ENCODE measurements at regions not wholly inside any gene's neighbourhood (a gene's known extent, or its start where the extent isn't known, plus 50 kb on each side); places are given as distances from the start of the nearest gene placed in this dataset.

DNA sequence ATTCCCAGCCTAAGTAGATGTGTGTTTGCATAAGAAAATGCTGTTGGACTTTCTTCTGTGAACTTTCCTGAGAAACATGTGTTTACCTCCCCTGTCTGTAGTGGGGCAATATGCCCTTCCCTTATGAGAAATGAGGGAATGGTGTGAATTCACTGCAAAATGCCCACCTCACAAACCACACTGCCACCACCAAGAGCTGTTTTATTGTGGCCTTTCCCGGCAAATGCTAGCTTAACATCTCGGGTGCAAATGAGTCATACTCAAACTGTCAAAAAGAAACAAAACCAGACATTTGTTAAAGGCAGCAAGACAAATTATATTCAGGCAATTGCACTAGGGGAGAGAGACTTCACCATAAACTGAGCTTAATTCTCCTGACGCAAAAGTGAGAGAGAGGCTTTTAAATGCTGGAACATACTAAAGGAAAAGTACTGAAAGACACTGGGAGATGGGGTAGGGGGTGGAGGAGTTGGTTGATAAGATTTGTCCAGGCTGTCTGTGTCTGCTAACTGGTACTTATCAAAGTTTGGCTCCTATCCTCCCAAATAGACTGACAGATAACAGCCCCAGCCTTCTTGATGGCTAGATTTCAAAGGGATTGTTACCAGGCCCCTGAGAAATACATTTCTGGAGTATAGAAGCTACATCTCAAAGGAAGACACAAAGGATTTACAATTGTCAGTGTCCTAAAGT, 70.9 kb upstream of the OR5AK2 start:
- TF ChIP-seq EZH2 (IDR thresholded peaks at IDR 0.05) (no peak), SIN3A (IDR thresholded peaks at IDR 0.05; ENCODE audit: low read depth) (no peak), JUND (IDR thresholded peaks at IDR 0.05) (no peak), CBX3 (IDR thresholded peaks at IDR 0.05; ENCODE audit: low read depth) (no peak), SRF (IDR thresholded peaks at IDR 0.05; ENCODE audit: low read depth) (no peak), TCF7L2 (IDR thresholded peaks at IDR 0.05; ENCODE audit: borderline replicate concordance, extremely low read depth, insufficient read depth, insufficient read length) (no peak), SP1 (IDR thresholded peaks at IDR 0.05; ENCODE audit: low read depth) (no peak), POLR2A (IDR thresholded peaks at IDR 0.05; ENCODE audit: borderline replicate concordance, extremely low read depth, insufficient read depth, insufficient read length) (no peak)
- TF ChIP-seq, protein P1, sequence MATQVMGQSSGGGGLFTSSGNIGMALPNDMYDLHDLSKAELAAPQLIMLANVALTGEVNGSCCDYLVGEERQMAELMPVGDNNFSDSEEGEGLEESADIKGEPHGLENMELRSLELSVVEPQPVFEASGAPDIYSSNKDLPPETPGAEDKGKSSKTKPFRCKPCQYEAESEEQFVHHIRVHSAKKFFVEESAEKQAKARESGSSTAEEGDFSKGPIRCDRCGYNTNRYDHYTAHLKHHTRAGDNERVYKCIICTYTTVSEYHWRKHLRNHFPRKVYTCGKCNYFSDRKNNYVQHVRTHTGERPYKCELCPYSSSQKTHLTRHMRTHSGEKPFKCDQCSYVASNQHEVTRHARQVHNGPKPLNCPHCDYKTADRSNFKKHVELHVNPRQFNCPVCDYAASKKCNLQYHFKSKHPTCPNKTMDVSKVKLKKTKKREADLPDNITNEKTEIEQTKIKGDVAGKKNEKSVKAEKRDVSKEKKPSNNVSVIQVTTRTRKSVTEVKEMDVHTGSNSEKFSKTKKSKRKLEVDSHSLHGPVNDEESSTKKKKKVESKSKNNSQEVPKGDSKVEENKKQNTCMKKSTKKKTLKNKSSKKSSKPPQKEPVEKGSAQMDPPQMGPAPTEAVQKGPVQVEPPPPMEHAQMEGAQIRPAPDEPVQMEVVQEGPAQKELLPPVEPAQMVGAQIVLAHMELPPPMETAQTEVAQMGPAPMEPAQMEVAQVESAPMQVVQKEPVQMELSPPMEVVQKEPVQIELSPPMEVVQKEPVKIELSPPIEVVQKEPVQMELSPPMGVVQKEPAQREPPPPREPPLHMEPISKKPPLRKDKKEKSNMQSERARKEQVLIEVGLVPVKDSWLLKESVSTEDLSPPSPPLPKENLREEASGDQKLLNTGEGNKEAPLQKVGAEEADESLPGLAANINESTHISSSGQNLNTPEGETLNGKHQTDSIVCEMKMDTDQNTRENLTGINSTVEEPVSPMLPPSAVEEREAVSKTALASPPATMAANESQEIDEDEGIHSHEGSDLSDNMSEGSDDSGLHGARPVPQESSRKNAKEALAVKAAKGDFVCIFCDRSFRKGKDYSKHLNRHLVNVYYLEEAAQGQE (IDR thresholded peaks at IDR 0.05; ENCODE audit: low read depth): no peak
- TF ChIP-seq, protein P2, sequence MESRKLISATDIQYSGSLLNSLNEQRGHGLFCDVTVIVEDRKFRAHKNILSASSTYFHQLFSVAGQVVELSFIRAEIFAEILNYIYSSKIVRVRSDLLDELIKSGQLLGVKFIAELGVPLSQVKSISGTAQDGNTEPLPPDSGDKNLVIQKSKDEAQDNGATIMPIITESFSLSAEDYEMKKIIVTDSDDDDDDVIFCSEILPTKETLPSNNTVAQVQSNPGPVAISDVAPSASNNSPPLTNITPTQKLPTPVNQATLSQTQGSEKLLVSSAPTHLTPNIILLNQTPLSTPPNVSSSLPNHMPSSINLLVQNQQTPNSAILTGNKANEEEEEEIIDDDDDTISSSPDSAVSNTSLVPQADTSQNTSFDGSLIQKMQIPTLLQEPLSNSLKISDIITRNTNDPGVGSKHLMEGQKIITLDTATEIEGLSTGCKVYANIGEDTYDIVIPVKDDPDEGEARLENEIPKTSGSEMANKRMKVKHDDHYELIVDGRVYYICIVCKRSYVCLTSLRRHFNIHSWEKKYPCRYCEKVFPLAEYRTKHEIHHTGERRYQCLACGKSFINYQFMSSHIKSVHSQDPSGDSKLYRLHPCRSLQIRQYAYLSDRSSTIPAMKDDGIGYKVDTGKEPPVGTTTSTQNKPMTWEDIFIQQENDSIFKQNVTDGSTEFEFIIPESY (IDR thresholded peaks at IDR 0.05; ENCODE audit: extremely low read depth, insufficient replicate concordance, low read length): no peak
- no peaks in the 10 kb centered on the region; the same call in 1 of the 2 replicates for H3K27me3 ChIP-seq (ENCODE audit: insufficient read depth, low read length)
- ATAC-seq (no peak), DNase-seq (ENCODE audit: low read depth, low spot score) (no peak)
- H3K27ac ChIP-seq (ENCODE audit: low read depth, low read length): no peak overlapping the region
- no peaks in the 10 kb centered on the region for H3K36me3 ChIP-seq (ENCODE audit: control insufficient read depth in 1 of 2, insufficient read depth in 2 of 2, low read length in 2 of 2)
- H4K20me1 ChIP-seq (ENCODE audit: insufficient read depth): no peaks in the 10 kb centered on the region
- no peak overlapping the region for H3K4me2 ChIP-seq (ENCODE audit: low read length)
- no peaks in the 10 kb centered on the region for H3K9me3 ChIP-seq (ENCODE audit: control insufficient read depth in 1 of 2, insufficient read depth in 1 of 2, low read depth in 1 of 2, low read length in 2 of 2)
- no TSS peak for BruUV-seq (replicated peaks)
- ChIA-PET POLR2A (no interaction called here), RAD21 (ENCODE audit: low non-redundant PET in 1 of 2, low total read pairs in 2 of 2, uncharacterized antibody in 2 of 2, unreplicated experiment in 2 of 2) (no interaction called here), CTCF (no interaction called here)
- H2AFZ ChIP-seq (ENCODE audit: low read depth, low read length, poor library complexity, severe bottlenecking): no peak overlapping the region
- H3K4me1 ChIP-seq (ENCODE audit: control insufficient read depth in 1 of 2, insufficient read depth in 2 of 2, low read length in 2 of 2): no peaks in the 10 kb centered on the region
- no peaks in the 10 kb centered on the region for H3K9me2 ChIP-seq (ENCODE audit: insufficient read depth)
- intact Hi-C loops (cut with micrococcal nuclease): no loop called here
- no peaks in the 10 kb centered on the region for H3K79me2 ChIP-seq (ENCODE audit: insufficient read depth, low read length)
- H3K4me3 ChIP-seq (replicated peaks in 1 of 2; ENCODE audit: low read depth in 1 of 2, low read length in 2 of 2): no peak overlapping the region
- no peak overlapping the region for H3K9ac ChIP-seq (ENCODE audit: low read length)

All from HCT116 (cell line).